SKM-1 treated with dmso at 0.1 percent for 144 hours (cell line): ENCODE measurements at regions not wholly inside any gene's neighbourhood (a gene's known extent, or its start where the extent isn't known, plus 50 kb on each side); places are given as distances from the start of the nearest gene placed in this dataset.
A peak's percentile ranks its signal among the peaks of the same experiment; 100 is the strongest.
"Not testable (repeated sequence)": the region's sequence is repeated elsewhere in the genome, so short reads cannot be mapped to it uniquely, and the experiment has no call there.

ENCODE experiments used
- DNase-seq: peaks from one replicate; lab custom pipeline; 2025; ENCODE audit not compliant: unreplicated experiment; lab: John Stamatoyannopoulos, UW

DNA sequence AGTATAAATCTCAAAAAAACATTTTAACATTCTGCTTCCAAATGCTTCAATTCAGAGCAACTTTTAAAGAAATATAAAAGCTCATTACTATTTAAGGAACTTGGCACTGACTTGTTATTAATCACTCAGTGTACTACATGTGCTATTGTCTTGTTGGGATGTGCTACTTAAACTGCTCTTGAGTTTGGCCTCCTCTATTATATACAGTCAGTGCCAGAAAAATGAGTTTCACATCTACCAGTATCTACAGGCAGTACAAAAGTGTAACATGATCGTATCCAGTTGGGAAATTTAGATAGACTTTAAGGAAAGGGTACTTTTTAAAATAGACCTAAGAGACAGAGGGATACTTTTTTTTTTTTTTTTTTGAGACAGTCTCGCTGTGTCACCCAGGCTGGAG is 627.3 kb upstream of the SLC35B3 start:
- no peak for DNase-seq

DNA sequence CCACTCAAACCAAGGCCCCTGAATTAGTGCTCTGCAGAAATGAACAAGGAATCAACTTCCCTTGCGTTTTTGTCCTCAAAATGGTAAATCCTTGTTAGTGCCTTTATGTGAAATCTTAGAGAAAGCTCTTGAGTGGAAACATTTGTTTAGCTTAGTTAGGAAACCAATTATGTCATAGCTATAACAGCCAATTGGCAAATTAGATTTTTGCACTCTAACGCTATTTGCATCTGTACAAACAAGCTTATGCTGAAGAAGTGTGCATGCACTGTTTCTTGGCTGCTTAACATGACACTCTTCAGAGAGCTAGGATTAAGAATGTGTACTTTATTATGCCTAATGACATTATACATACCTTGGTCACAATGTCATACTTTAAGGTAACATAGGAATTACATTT is 622.6 kb upstream of the SLC35B3 start:
- DNase-seq: no peak

DNA sequence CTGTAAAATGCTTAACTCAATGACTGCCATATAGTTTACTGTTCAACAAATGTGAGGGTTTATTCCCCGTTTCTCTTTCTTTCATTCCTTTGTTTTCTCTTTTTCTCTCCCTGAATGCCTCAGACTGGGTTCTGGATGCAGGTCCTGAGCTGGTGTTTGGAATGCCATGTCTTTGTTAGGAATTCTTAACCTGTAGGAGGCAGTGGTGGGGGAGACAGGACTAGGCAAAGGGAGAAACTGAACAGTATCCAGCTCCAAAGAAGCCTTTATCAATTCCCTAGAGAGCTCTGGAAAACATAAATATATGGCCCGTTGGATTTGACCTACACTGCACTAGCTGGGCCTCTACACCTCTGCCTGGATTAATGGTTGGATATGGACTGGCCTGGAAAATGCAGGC is 621.2 kb upstream of the SLC35B3 start:
- DNase-seq: no peak

DNA sequence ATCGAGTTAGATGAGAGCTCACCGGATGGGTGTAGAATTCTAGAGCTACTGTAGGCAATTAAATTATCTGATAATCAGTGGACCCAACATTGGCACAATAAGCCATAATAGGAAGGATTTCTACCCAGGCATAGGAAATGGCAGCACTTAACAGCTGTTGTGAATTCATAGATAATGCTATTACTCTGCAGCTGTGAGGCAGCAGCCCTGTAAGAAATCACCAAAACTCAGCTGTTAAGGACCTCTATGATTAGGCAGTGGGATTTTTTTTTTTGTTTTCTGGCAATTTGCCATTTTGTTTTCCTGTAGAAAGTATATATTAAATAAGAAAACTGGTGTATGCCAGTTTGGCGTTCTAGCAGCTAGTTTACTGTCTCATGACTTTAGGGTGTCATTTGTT is 609.1 kb upstream of the SLC35B3 start:
- DNase-seq: no peak

DNA sequence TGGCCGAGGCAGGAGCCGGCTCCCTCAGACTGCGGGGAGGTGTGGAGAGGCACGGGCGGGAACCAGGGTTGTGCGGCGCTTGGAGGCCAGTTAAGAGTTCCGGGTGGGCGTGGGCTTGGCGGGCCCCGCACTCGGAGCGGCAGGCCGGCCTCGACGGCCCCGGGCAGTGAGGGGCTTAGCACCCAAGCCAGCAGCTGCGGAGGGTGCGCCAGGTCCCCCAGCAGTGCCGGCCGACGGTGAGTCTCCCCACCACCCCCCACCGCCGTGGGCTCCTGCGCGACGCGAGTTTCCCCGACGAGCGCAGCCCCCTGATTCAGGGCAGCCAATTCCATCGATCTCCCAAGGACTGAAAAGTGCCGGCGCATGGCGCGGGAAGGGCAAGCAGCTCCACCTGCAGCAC is 605.4 kb upstream of the SLC35B3 start:
- DNase-seq: no peak

DNA sequence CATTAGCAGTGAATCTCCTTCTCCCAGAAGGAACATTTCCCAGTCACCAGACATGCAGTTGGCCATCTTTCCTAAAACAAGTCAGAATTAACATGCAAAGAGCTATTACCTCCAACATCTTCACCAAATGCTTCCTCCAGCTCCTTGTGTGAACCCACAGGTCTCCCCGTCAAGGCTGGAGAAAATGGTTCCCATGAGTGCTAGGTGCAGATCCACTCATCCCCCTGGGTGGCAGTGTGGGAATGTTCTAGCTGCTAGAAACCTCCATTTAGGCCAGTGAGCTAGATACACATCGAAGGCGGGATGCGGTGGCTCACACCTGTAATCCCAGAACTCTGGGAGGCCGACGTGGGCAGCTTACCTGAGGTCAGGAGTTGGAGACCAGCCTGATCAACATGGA is 603.9 kb upstream of the SLC35B3 start:
- no peak for DNase-seq

DNA sequence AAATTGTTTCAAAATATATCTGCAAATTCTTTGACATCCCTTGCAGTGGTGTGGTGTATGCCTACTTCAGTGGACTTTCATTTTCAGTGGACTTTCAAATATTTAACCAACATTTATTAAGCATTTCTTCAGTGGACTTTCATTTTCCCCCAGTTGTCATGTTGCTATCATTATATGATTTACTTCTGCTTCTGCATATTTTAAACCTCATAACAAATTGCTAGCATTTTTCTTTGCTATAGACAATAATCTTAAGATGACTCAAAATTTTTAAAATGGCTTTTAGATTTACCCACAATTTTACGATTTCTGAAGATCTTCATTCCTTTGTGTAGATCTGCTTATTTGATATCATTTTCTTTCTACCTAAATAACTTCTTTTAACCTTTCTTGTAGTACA is 592.7 kb upstream of the SLC35B3 start:
- DNase-seq: no peak

DNA sequence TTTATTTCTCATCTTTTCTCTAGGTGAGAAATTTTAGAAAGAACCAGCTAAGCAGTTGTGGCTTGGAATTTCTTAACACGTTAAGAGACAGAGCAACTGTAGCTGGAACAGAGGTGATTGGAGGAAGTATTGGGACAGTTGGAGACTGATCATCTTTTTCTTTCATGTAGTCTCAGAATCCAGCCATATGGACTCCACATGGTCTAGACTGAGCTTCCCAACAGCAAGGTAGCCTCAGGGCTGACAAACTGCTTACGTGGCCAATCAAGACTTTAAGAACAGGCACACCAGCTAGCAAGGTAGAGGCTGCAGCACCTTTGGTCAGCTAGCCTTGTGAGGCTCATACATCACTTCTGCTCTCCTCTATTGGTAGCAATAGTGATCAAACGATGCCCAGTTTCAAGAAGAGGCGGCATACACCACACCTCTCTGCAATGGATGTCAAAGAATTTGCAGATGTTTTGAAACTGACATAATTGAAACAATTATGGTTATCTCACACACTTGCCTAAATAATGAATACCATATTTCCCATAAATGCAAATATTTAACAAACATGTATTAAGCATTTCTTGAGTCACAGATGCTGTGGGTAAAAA is 590.5 kb upstream of the SLC35B3 start:
- DNase-seq: no peak

DNA sequence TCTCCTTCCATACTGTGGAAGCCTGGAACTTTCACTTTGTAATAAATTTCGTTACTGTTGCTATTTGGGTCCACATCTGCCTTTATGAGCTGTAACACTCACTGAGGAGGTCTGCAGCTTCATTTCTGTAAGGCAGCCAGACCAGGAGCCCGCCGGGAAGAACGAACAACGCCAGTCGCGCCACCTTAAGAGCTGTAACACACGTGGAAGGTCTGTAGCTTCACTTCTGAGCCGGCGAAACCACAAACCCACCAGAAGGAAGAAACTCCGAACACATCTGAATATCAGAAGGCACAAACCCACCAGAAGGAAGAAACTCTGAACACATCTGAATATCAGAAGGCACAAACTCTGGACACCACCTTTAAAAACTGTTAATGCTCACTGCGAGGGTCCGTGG is 589.9 kb upstream of the SLC35B3 start:
- no peak for DNase-seq

DNA sequence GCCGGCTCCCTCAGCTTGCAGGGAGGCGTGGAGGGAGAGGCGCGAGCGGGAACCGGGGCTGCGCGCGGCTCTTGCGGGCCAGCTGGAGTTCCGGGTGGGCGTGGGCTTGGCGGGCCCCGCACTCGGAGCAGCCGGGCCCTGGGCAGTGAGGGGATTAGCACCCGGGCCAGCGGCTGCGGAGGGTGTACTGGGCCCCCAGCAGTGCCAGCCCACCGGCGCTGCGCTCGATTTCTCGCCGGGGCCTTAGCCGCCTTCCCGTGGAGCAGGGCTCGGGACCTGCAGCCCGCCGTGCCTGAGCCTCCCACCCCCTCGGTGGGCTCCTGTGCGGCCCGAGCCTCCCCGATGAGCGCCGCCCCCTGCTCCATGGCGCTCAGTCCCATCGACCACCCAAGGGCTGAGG is 588.9 kb upstream of the SLC35B3 start:
- DNase-seq: not testable (repeated sequence)

DNA sequence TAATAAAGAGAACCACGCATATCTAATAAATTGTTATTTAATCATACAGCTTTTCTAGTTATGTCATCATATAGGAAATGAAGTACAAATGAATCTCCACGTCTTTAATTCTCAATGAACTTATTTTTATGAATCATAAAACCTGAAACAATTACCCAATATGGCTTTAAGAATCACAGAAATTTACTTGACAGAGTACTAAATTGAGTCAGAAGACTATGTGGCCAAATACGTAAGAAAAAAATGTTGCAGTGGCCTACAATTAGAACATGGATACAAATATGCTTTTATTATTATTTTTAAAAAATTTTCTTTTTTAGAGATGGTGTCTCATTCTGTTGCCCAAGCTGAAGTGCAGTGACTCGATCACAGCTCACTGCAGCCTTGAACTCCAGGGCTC is 584.7 kb upstream of the SLC35B3 start:
- no peak for DNase-seq

DNA sequence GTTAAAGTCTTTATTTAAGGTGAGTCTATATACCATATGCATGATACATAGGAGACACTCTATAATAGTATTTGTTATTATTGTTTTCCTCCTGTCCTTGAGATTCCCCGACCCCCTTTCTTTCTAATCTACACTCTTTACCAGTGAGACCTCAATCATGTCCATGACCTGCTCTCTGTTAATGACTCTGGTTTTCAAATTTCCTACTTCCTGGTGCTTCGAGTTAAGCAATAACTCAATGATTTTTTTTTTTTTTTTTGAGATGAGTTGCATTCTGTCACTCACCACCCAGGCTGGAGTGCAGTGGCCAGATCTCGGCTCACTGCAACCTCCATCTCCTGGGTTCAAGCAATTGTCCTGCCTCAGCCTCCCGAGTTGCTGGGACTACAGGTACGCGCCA is 574.6 kb upstream of the SLC35B3 start:
- no peak for DNase-seq

DNA sequence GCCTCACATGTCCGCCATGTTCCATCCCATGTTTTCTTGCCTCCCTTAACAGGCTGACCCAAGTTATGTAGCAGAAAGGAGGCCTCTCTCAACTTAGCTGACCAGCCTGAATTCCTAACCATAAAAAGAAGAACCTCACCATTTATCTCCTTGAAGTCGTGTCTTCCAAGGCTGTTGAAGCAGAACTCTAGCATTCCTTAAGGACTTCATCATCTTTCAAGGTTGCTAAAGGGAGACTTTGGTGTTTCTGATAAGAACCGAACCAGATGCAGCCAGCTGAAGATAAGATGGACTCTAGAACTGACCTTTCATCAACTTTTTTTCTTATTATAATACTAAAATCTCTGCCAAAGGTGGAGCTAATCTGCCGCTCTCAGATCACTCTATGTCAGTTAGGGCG is 571.7 kb upstream of the SLC35B3 start:
- no peak for DNase-seq

DNA sequence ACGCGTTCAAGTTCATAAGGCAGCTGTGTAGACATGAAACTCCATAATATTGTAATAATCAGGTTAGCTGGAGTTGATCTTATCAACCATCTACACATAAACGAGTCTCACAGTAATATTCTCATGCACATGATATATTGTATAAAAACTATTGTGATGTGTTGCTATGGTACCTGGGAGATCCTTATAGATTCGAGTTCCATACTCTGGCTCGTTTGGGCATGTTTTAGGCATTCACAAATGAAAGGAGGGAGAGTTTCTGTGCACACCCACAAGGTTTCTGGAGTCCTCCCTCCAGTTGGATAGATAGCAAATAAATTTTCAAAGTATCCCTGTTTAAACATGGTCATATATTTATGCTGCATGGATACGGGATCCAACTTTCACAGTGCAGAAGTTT is 567.5 kb upstream of the SLC35B3 start:
- DNase-seq: no peak

DNA sequence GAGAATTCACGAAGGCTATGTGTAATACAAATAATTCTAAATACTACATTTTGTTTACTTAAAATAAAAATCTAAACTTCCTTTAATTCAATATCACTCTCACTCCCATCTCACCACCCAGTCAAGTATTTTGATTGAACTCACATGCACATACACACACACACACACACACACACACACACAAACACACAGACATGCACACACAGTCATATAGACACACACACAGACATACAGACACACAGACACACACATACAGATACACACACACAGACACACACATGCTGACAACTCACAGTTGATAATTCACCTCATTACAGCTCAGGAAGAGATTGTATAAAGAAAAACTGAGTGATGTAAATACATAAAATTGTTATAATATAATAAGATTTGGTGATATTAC is 559.8 kb upstream of the SLC35B3 start:
- DNase-seq: no peak

DNA sequence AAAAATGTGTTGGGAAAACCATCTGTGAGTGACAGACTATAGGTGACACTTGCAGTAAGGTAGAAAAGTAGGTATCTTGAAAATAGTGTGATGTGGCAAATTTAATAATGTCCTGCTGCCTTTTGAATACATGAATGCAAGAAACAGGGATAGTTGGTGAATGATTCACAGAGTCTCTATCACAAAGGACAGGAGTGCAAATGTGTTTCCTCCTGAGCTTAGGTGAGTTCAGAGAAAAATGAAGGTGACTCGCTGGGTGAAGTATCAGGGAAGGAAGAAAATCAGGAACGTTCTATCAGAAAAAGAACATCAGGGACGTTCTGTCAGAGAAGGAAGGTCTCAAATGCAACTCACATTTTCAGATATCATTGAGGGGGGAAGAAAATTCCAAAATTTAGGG is 557.8 kb upstream of the SLC35B3 start:
- DNase-seq: no peak

DNA sequence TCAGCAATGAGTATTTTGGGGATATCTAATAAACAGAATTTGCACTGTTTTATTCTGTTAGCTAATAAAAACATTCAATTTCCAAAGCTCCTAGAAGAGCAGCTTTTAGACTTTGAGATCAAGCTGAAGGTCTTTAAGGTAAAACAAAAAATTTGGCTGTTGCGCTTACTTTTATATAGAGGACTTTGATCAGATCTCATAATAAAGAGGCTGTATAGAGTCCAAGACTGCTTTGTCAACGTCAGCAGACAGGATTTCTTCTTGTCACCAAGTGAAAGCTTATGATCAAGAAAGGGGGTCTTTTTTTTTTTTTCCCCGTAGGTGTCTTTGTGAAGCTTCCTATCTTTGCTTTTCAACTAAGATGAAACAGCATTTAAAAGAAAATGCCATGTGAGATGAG is 556.5 kb upstream of the SLC35B3 start:
- no peak for DNase-seq

DNA sequence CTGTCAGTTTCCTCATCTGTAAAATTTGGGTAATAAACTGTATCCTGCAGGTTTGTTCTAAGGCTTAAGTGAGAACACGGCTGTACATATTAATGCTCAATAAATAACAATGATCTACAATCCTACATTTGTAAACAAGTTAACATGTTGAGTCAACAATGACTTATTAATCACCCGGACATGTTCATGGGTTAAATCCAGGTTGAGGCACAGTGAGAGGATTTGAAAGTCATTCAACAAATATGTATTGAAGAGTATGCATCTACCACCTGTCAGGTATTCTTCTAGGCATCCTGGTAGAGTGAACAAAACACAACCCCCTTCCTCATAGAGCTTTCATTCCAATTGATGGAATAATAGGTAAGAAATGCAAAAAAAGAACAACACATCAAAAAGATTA is 554.7 kb upstream of the SLC35B3 start:
- no peak for DNase-seq

DNA sequence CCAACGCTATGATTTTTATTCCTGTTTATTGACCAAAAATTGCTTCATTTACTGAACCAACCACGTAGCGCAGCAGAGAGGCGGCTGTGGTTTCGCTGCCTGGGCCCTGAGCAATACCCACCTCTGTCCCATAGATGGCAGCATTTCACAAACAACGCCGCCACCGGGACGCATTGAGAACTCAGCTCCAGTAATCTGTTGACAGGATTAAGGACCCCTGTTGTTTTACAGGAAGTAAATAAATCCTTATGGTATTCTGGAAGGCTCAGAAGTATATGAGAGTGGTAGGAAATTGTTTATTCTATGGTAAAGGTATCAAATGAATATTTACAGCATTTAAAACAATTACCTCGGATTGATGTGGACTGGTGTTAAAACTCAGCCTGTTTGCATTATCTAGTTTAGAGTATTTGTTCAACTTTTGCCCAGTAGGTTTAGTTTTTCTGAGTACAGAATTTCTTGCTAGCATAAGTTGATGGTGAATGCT is 547.9 kb upstream of the SLC35B3 start:
- peak; percentile 53 for DNase-seq

DNA sequence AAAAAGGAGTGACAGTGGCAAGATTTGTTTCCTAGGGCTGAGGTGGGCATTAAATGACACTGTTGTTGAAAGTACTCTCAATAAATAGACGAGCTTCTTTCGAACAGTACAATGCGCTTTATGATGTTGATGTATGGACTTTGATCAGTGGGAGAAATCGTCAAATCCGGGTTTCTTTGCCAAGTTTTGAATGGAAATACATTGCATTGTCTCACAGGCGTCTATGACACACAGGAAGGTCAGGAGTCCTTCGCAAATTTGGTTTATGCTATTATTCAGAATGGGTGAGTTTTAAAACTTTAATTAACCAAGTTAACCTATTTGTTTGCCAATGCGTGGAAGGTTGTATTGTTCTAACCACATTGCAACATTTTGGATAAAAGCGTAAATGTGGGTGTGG is 547.3 kb upstream of the SLC35B3 start:
- DNase-seq: no peak

DNA sequence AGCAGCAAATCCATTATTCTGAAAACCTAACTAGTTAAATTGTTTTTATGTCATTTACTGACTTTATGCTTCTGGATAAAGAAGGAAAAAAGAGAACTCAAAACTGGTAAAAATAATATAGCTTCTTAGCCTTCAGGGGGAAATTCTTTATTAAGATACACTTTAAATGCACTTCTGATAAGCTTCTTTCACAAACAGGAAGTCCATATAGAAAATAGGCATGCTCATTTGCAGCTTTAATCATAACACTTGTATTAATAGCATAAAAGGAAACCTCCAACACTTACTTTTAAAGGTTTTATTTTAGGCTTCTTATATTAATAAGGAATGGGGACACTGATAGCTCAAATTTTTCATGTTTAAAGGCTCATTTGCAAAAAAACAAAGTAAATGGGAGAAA is 538.0 kb upstream of the SLC35B3 start:
- no peak for DNase-seq

DNA sequence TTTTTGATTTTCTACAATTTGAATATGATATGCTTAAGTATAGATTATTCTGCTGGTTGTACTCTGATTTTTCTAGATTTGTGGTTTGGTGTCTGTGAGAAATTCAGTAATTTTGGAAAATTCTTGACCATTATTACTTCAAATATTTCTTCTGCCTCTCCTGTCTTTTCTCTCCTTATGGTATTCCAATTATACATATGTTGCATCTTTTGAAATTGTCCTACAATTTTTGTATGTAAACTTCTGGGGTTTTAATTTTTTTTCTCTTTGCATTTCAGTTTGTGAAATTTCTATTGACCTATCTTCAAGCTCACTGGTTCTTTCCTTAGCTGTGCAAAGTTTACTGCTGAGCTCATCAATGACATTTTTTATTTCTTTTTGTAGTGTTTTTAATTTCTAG is 534.4 kb upstream of the SLC35B3 start:
- DNase-seq: no peak

DNA sequence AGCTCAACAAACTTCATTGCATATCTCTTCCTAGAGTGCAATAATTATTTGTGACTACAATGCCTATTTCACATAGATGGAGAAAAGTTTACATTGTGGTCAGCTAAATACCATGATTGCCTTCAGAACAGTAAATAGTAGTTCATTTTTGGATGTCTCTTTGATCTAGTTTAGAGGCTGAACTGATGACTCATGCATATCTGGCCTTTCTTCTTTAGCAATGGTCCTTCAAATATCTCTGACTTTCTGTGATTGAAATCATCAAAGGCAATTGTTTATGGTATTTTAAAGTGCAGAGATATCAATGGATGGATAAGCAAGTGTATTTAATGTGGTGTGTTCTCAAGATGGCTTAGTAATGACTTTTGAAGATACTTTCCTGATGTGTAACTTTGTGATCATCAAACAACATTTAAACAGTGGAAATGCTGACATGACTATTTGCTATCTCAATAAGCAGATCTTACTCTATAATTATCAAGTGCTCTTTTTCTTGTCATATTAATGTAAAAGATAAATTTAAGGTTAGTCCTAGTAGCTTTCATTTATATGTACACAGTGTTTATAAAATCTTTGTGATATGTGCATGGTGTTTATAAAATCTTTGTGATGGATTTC is 523.7 kb upstream of the SLC35B3 start:
- no peak for DNase-seq
